Stimulated activated naive CD8-positive, alpha-beta T cell treated with anti-CD3 and anti-CD28 coated beads, Interleukin-15, amount 100 ng/mL, for 72 hours (primary cell): ENCODE measurements at regions not wholly inside any gene's neighbourhood (a gene's known extent, or its start where the extent isn't known, plus 50 kb on each side); places are given as distances from the start of the nearest gene placed in this dataset.
"Not testable (repeated sequence)": the region's sequence is repeated elsewhere in the genome, so short reads cannot be mapped to it uniquely, and the experiment has no call there.

Experiments
- ATAC-seq: fragments of 150-1000 bp; cut with Tn5 transposase; 2 replicates; pipeline ENCODE4 v1.10.0; 2021; ENCODE audit warnings: mild to moderate bottlenecking, moderate library complexity
- DNase-seq, 2 donors: peaks; one replicate each; pipeline ENCODE4 v3.0.0; 2021 to 2022
- H3K27ac Mint-ChIP-seq, 2 donors: one replicate each; pipeline ENCODE4 v1.8.0; 2022; ENCODE audit warnings: mild to moderate bottlenecking in 2 of 2, mixed read lengths in 2 of 2, moderate library complexity in 2 of 2
- H3K27me3 Mint-ChIP-seq: one replicate; pipeline ENCODE4 v1.8.0; 2022; ENCODE audit warnings: mixed read lengths
- H3K4me1 Mint-ChIP-seq: one replicate; pipeline ENCODE4 v1.8.0; 2022; ENCODE audit warnings: mild to moderate bottlenecking, mixed read lengths
- H3K4me3 Mint-ChIP-seq, 2 donors: one replicate each; pipeline ENCODE4 v1.8.0; 2022; ENCODE audit warnings: mild to moderate bottlenecking in 2 of 2, mixed read lengths in 2 of 2, moderate library complexity in 1 of 2
- H3K9me3 Mint-ChIP-seq, 2 donors: one replicate each; pipeline ENCODE4 v1.8.0; 2022; ENCODE audit warnings: mixed read lengths in 2 of 2

DNA sequence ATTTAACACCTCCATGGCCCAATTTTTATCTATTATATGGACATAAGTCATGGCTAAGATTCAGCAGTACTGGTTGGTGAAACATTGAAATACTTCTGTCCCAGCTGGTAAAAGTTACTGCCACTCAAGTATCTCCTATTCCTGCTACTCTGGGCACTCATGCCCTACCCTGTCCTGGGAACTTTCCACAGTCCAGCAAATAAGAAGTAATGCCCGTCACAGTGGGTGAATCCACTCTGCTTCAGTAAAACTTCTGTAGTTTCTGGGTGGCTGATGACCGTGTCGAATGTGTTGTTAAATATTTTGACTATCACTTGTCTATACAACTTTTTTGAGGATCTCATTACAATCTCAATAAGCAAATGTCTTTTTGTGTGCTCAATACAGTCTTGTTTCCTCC, 209.3 kb upstream of the IGF1 start:
- Mint-ChIP-seq H3K4me1 (no peaks in the 10 kb centered on the region), H3K27me3 (peaks cover 30% of the 10 kb centered on the region), H3K4me3 (no peak overlapping the region), H3K27ac (no peak overlapping the region), H3K9me3 (no peaks in the 10 kb centered on the region)
- ATAC-seq, result no peak
- no peak for DNase-seq

DNA sequence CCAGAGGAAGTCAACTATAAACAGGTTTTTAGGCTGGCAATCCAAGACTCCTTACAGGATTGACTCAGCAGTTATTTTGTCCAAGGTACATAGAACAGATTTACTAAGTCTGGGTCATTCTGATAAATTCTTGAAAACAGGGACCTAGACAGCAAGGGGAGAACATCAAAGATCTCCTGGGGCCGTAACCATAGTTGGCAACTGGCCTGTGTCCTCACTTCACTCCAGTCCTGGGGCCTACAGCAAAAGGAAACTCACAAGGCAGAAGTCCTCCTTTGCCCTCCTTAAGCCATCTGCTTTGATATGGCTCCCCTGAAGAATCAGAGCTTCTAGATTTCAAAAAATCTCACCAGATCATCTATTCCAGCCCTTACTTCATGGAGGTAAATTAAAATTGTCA, 207.2 kb upstream of the IGF1 start:
- Mint-ChIP-seq H3K27me3 (peaks cover 18% of the 10 kb centered on the region), H3K9me3 (no peaks in the 10 kb centered on the region), H3K4me1 (no peaks in the 10 kb centered on the region), H3K4me3 (no peak overlapping the region), H3K27ac (no peak overlapping the region)
- ATAC-seq (no peak), DNase-seq (no peak)

DNA sequence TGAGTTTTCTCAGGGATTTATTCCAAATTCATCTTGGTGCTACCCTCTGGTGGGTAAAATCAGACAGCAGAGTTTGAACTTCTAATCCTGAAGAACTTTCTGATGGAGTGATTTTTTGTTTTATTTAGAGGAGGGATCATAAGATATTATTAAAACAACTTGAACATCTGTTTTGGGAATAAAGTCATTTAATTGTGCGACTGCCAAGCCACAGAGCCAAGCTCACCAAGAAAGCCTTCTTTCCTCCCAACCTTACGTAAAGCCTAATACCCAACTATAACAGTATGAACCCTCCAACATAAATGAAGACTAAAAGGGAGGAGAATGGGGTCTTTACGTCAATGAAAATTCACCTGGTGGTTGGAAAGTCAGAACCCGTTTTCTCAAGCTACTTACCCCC, 205.5 kb upstream of the IGF1 start:
- DNase-seq (no peak), ATAC-seq (no peak)
- no peaks in the 10 kb centered on the region for H3K4me1 Mint-ChIP-seq
- H3K4me3 Mint-ChIP-seq, result no peak overlapping the region
- no peak overlapping the region for H3K27ac Mint-ChIP-seq
- peaks cover 2% of the 10 kb centered on the region for H3K27me3 Mint-ChIP-seq
- H3K9me3 Mint-ChIP-seq, result no peaks in the 10 kb centered on the region

DNA sequence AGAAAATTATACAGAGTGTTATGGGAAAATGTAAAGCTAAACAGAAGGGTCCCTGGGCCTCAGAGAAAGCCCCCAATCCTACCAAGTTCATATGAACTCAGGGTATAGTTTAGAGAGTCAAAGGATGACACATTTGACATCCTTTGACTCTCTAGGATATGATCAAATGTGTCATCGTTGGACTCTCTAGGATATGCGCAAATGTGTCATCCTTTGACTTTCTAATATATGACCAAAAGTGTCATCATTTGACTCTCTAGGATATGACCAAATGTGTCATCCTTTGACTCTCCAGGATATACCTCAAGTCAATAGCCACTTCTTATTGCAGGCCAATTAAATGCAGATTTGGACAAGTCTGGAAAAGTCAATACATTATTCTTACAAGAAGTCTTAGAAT, 204.8 kb upstream of the IGF1 start:
- ATAC-seq, result no peak
- no peak overlapping the region for H3K4me3 Mint-ChIP-seq
- H3K27ac Mint-ChIP-seq, result no peak overlapping the region
- no peaks in the 10 kb centered on the region for H3K27me3 Mint-ChIP-seq
- DNase-seq, result no peak
- no peaks in the 10 kb centered on the region for H3K4me1 Mint-ChIP-seq
- no peaks in the 10 kb centered on the region for H3K9me3 Mint-ChIP-seq

DNA sequence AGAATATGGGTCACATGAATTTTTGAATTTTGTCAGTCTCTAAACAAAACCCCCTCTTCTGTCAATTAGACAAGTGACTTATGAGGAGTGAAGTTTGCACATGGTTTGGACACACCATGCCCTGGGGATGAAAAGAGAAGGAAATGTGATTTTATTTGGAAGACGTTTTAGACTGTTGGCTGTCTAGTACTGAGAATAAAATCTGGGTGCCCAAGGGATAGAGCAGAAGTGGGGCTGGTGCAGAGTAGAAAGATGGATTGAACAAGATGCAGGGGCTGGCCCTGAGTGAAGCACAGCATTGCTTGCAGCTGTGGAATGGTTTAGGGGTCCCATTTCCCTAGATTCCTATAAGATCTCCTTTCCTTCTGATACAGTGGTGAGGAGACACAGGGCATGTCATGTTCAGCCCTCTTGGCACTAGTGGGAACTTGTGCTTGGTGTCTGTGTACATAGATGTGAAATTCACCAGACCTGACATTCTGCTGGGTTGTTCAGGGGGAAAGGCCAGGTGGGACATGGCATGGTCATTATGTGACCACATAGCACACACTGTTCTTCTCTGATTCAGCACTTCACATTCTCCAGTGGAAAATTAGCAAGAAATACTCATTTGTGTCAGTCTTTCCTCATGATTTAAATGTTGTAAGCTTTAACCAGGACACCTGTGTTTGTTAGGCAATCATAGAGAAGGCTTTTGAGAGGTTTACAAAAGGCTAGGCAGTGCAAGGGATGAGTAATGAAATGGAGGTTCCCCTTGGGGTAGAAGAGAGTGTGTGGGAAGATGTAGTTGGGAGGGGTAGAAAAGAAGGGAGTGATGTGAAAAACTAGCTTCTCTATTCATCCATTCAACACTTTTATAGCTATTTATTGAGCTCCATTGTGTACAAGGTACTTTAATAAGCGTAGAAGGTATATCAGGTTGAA, 202.3 kb upstream of the IGF1 start:
- H3K4me1 Mint-ChIP-seq, result no peaks in the 10 kb centered on the region
- no peaks in the 10 kb centered on the region for H3K27me3 Mint-ChIP-seq
- no peak for DNase-seq
- no peak for ATAC-seq
- no peak overlapping the region for H3K4me3 Mint-ChIP-seq
- no peak overlapping the region for H3K27ac Mint-ChIP-seq
- peaks cover 0 to 8% of the 10 kb centered on the region in 2 donors for H3K9me3 Mint-ChIP-seq

DNA sequence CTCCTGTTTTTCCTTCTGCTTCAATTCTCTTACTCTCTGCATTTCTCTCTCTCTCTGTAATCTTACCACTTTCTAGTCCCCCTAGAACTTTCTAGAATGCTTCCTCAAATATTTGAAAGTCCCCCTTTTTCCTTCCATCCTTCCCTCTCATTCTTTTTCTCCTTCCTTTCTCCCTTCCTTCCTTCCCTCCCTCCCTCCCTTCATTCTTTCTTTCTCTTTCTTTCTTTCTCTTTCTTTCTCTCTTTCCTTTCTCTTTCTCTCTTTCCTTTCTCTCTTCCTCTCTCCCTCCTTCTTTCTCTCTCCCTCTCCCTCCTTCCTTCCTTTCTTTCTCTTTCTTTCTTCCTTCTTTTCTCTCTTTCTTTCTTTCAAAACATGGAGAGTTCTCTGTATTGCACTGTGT, 201.4 kb upstream of the IGF1 start:
- no peak overlapping the region for H3K27ac Mint-ChIP-seq
- H3K27me3 Mint-ChIP-seq, result no peaks in the 10 kb centered on the region
- ATAC-seq (no peak), DNase-seq (no peak)
- no peak overlapping the region for H3K4me3 Mint-ChIP-seq
- no peaks in the 10 kb centered on the region for H3K4me1 Mint-ChIP-seq
- peaks cover 0 to 8% of the 10 kb centered on the region in 2 donors for H3K9me3 Mint-ChIP-seq

DNA sequence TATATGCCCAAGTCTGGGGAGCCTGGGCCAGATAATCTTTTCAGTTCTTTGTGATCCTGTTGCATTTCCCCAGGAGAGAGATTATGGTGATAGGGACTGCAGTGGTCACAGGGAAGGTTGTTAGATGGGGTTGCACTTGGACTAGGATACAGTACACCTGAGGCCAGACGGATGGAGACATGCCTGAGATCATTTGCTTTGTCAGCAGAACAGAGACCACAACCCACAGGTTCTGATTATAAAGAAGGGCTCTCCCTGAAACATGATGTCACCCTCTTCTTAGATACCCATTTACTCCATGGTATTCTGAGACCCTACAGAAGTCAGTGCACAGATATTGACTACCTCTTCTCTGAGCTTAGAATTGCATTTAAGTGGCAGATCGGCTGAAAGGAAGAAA, 200.9 kb upstream of the IGF1 start:
- no peaks in the 10 kb centered on the region for H3K4me1 Mint-ChIP-seq
- H3K4me3 Mint-ChIP-seq, result no peak overlapping the region
- no peaks in the 10 kb centered on the region for H3K27me3 Mint-ChIP-seq
- H3K9me3 Mint-ChIP-seq, result peaks cover 0 to 11% of the 10 kb centered on the region in 2 donors
- ATAC-seq, result no peak
- DNase-seq, result no peak
- no peak overlapping the region for H3K27ac Mint-ChIP-seq

DNA sequence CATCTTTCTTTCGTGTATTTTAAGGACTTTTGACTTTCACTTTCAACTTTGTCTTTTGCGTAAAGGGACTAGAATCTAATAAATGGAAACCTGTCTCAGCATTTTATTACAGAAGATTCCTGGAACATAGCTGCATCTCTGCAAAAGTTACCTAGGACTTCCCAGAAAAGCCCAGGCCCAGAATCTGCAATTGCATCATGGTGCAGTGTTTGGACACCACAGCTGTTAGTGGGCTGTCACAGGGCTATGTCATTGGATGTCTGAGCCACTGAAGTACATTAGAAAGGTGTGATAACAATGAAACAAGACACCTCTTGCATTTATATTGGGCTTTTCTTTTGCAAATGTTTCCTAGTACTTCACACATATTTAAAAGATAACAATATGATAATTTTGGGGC, 199.9 kb upstream of the IGF1 start:
- Mint-ChIP-seq H3K4me1 (no peaks in the 10 kb centered on the region), H3K27ac (no peak overlapping the region), H3K9me3 (peaks cover 0 to 16% of the 10 kb centered on the region in 2 donors), H3K4me3 (no peak overlapping the region), H3K27me3 (no peaks in the 10 kb centered on the region)
- ATAC-seq (no peak), DNase-seq (no peak)

DNA sequence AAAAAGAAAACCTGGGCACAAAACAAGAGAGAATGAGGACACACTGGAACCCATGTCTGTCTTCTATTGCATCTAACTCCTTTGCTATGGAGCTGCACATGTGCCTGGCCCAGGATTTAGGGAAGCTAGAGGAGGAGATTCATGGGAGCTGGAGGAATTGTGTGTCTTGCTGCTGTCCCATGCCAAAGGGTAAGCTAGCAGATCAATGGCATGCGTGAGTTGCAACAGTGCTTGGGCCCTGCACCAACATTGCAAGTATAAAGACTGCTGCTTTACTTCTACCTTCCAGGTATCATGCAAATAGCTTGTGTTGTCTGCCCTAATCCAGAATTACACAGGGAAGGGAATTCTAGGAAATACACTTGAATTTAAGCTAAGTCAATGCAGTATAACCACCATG, 196.4 kb upstream of the IGF1 start:
- H3K27me3 Mint-ChIP-seq, result no peaks in the 10 kb centered on the region
- DNase-seq (no peak), ATAC-seq (no peak)
- H3K27ac Mint-ChIP-seq, result no peak overlapping the region
- peaks cover 8 to 28% of the 10 kb centered on the region in 2 donors for H3K9me3 Mint-ChIP-seq
- H3K4me1 Mint-ChIP-seq, result no peaks in the 10 kb centered on the region
- no peak overlapping the region for H3K4me3 Mint-ChIP-seq

DNA sequence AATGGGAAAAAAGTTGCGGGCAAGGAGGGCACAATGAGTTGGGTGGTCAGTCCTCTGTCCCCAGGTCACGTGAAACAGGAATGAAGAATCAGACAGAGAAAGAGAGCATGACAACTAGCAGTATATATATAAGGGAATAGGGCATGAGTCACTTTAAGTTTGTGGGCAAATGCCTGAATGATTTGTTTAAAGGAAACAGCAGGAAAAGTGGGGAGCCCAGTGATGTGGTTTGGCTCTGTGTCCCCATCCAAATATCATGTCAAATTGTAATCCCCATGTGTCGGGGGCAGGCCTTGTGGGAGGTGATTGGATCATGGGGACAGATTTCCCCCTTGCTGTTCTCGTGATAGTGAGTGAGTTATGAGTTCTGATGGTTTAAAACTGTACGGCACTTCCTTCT, 195.3 kb upstream of the IGF1 start:
- Mint-ChIP-seq H3K27ac (no peak overlapping the region), H3K9me3 (peaks cover 8 to 36% of the 10 kb centered on the region in 2 donors), H3K27me3 (peaks cover 5% of the 10 kb centered on the region), H3K4me1 (no peaks in the 10 kb centered on the region), H3K4me3 (no peak overlapping the region)
- ATAC-seq (no peak), DNase-seq (no peak)

DNA sequence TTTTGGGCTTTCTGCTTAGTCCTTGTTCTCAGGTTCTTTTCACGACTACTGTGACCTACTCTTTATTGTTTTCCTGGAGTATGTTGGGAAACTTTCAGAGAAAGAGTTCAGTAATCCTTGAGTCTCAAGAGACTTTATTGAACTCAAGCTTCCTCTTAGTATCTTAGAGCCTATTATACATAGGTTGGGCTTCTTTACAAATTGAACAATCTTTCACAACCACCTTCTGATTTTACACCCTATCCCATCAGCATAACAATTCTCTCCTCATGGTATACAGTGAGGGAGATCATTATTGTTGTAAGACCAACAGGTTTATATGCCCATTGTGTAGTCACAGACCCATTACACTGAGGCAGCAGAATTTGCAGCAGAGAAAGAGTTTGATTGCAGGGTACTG, 193.2 kb upstream of the IGF1 start:
- Mint-ChIP-seq H3K27ac (no peak overlapping the region), H3K4me3 (no peak overlapping the region), H3K27me3 (peaks cover 8% of the 10 kb centered on the region), H3K9me3 (peaks cover 8 to 38% of the 10 kb centered on the region in 2 donors), H3K4me1 (no peaks in the 10 kb centered on the region)
- no peak for DNase-seq
- ATAC-seq, result no peak

DNA sequence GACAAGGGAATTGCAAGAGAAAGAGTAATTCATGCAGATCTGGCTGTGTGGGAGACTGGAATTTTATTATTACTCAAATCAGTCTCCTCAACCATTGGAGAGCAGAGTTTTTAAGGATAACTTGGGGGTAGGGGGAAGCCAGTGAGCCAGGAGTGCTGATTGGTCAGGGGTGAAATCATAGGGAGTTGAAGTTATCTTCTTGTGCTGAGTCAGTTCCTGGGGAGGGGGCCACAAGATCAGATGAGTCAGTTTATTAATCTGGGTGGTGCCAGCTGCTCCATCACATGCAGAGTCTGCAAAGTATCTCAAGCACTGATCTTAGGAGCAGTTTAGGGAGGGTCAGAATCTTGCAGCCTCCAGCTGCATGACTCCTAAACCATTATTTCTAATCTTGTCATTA, 191.8 kb upstream of the IGF1 start:
- H3K27me3 Mint-ChIP-seq, H3K4me3 Mint-ChIP-seq, ATAC-seq, DNase-seq, H3K4me1 Mint-ChIP-seq, H3K27ac Mint-ChIP-seq: not testable (repeated sequence)
- H3K9me3 Mint-ChIP-seq, result peaks cover 8 to 30% of the 10 kb centered on the region in 2 donors

DNA sequence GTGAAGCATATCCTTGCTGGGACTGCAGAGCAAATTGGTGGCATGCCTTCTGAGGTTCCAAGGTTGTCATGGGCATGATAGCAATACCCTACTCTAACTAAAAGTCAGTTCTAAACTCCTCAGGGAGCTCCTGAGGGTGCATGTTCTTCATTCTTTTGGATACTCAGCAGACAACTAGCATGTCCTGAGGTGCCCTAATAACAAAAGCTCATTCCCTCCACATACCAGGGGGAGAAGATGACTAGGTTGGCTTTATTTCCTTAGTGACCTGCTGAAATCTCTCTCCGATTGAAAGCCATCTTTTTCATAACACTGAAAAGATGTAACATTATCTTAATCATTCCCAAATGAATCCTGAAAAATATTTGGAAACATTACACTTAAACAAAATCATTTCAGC, 188.7 kb upstream of the IGF1 start:
- Mint-ChIP-seq H3K9me3 (peaks cover 7 to 20% of the 10 kb centered on the region in 2 donors), H3K27ac (no peak overlapping the region), H3K4me3 (no peak overlapping the region), H3K27me3 (peaks cover 17% of the 10 kb centered on the region), H3K4me1 (no peaks in the 10 kb centered on the region)
- DNase-seq (no peak), ATAC-seq (no peak)

DNA sequence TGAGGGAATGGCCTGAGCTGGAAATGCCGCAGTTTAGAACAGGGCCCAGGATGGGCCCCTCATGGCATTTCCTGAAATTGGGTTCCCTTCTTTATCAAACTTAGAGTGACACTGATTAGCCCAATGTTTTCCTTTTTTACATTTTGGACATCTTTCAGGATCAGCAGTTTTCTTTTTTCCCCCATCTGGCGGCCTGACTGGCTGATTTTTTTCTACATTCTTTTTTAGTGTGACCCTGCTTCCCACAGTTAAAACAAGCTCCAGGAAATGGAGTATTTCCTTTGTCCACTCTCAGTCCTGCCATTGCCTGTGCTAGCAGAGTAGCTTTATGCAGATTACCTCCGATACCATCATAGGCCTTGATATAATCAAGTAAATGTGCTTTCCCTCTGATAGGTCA, 185.8 kb upstream of the IGF1 start:
- not testable (repeated sequence) for H3K4me3 Mint-ChIP-seq, H3K27ac Mint-ChIP-seq, ATAC-seq, H3K4me1 Mint-ChIP-seq, H3K9me3 Mint-ChIP-seq, DNase-seq
- peaks cover 17% of the 10 kb centered on the region for H3K27me3 Mint-ChIP-seq

DNA sequence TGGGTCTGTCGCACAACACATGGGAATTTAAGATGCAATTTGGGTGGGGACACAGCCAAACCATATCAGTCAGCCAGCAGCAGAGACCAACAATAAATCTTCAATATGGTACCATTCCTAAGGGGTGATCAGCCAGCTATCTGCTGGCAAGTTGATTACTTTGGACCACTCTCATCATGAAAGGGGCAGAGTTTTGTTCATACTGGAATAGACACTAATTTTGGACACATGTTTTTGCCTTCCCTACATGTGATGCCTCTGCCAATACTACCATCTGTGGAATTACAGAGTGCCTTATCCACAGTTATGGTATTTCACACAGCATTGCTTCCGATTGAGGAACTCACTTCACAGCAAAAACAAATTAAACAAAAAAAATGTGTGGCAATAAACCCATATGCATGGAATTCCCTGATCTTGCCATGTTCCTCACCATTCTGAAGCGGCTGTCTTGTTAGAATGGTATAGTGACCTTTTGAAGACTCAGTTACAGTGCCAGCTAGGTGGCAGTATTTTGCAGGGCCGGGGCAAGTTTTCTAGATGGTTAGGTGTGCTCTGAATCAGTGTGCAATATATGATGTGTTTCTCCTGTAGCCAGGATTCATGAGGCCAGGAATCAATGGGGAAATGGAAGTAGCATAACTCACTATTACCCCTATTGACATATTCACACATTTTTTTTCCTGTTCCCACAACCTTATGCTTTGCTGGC, 179.0 kb upstream of the IGF1 start:
- Mint-ChIP-seq H3K27me3 (no peaks in the 10 kb centered on the region), H3K4me3 (no peak overlapping the region), H3K9me3 (peaks cover 6 to 31% of the 10 kb centered on the region in 2 donors), H3K27ac (no peak overlapping the region), H3K4me1 (no peaks in the 10 kb centered on the region)
- ATAC-seq (no peak), DNase-seq (no peak)

DNA sequence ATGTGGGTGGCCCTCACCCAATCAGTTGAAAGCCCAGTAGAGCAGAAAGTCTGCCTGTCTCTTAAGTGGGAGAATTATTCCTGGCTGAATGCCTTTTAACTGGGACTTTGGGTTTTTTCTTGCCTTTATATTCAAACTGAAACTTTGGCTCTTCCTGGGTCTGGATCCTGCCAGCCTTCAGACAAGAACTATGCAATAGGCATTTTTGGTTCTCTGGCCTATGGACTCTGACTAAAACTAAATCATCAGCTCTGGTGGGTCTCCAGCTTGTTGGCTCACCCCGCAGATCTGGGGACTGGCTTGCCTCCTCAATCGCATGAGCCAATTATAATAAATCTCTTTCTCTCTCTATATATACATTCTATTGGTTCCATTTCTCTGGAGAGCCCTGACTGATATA, 173.0 kb upstream of the IGF1 start:
- H3K27ac Mint-ChIP-seq, result no peak overlapping the region

More for the DNA sequence above, 173.0 kb upstream of the IGF1 start:
- no peak for ATAC-seq
- H3K27me3 Mint-ChIP-seq, result no peaks in the 10 kb centered on the region
- H3K9me3 Mint-ChIP-seq, result peaks cover 0 to 9% of the 10 kb centered on the region in 2 donors
- H3K4me1 Mint-ChIP-seq, result no peaks in the 10 kb centered on the region
- H3K4me3 Mint-ChIP-seq, result no peak overlapping the region
- DNase-seq, result no peak
